SK-N-MC (cell line): ENCODE measurements at regions not wholly inside any gene's neighbourhood (a gene's known extent, or its start where the extent isn't known, plus 50 kb on each side); places are given as distances from the start of the nearest gene placed in this dataset.

Source experiments
- DNase-seq: peaks from one replicate; pipeline ENCODE4 v3.0.0-alpha.2; 2011; ENCODE audit warnings: low read depth, low spot score
- H3K27ac ChIP-seq: fragments of 200-600 bp; sonication (generic); 2 replicates; pipeline ENCODE4 v1.5.1; 2016; ENCODE audit warnings: mixed run types
- H3K36me3 ChIP-seq: fragments of 200-600 bp; sonication (generic); 2 replicates; pipeline ENCODE4 v1.6.1; 2017; ENCODE audit warnings: antibody characterized with exemption, low read length, mixed read lengths; ENCODE audit not compliant: insufficient read depth
- H3K4me3 ChIP-seq: fragments of 200-600 bp; sonication (generic); 2 replicates; pipeline ENCODE4 v1.5.1; 2016
- H3K9ac ChIP-seq: fragments of 200-600 bp; sonication (generic); 2 replicates; pipeline ENCODE4 v1.8.0; 2017; ENCODE audit warnings: mixed run types, mixed read lengths; ENCODE audit not compliant: insufficient read length
- H3K9me3 ChIP-seq: fragments of 200-600 bp; sonication (generic); 2 replicates; pipeline ENCODE4 v1.6.1; 2017; ENCODE audit warnings: low read depth, mild to moderate bottlenecking, antibody characterized with exemption, low read length, moderate library complexity, mixed read lengths
- EZH2 ChIP-seq: fragments of 200-600 bp; sonication (generic); IDR thresholded peaks from one replicate; pipeline ENCODE4 v1.6.1; 2017; ENCODE audit warnings: antibody characterized with exemption
- FOXP2 ChIP-seq: optimal IDR thresholded peaks from 2 replicates; pipeline ENCODE3; 2011; ENCODE audit warnings: mild to moderate bottlenecking, moderate library complexity; ENCODE audit not compliant: insufficient read depth; ENCODE audit errors: extremely low read length, control extremely low read depth
- POLR2AphosphoS5 ChIP-seq: IDR thresholded peaks from 2 replicates; pipeline ENCODE4 v1.6.1; 2012; ENCODE audit warnings: mild to moderate bottlenecking, low read depth, low read length, borderline replicate concordance

- no peak overlapping the region for H3K4me3 ChIP-seq
- H3K9me3 ChIP-seq: no peaks in the 10 kb centered on the region
- H3K27ac ChIP-seq: no peak overlapping the region
- no peak overlapping the region for H3K9ac ChIP-seq
- no peak for DNase-seq
- TF ChIP-seq POLR2AphosphoS5 (no peak), EZH2 (no peak), FOXP2 (no peak)
- H3K36me3 ChIP-seq: no peaks in the 10 kb centered on the region
Measured at GRCh38 chr1:88288571-88288970, 395.5 kb upstream of the PKN2 start.

- Histone ChIP-seq H3K4me3 (no peak overlapping the region), H3K9ac (no peak overlapping the region), H3K36me3 (no peaks in the 10 kb centered on the region), H3K27ac (no peak overlapping the region), H3K9me3 (no peaks in the 10 kb centered on the region)
- TF ChIP-seq FOXP2 (no peak), EZH2 (no peak), POLR2AphosphoS5 (no peak)
- DNase-seq: no peak
Measured at GRCh38 chr1:88289401-88290102, 394.5 kb upstream of the PKN2 start.

DNA sequence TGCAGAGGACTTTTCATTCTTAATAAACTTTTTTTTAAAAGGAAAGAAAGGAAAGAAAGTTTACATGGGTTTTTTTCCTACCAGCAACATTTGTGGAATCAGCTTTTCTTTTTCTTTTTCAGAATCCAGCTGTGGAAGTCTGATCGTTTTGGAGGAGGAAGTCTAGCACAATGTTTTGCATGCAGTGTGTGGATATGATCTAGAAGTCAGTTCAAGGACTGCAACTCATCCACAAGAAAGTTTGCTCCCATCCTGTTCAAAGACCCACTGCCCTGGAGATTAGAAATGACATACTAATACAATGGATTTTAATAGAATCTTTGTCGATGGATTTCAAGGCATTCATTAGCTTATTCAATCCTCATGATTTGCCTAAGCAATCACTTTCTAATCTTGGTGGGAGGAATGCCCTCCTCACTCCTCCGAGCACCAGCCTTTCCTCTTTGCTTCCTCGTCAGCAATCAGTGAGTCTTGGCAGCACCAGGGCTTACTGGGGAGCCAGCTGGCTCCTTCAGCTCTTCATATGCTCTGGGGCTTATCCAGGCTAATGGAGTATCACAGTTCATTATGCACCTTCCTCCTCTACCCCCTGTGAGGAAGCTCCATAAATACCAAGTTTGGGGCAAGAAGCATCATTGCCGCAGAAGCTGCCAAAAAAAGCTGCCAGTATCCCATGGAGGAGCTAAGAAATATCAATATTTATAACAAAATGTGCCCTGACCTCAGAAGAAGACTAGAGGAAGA lies 392.3 kb upstream of the PKN2 start:
- no peak for DNase-seq
- Histone ChIP-seq H3K9me3 (no peaks in the 10 kb centered on the region), H3K27ac (no peak overlapping the region), H3K9ac (no peak overlapping the region), H3K4me3 (no peak overlapping the region), H3K36me3 (no peaks in the 10 kb centered on the region)
- no peak for TF ChIP-seq FOXP2
- TF ChIP-seq POLR2AphosphoS5: no peak
- TF ChIP-seq EZH2: no peak

- no peak overlapping the region for H3K27ac ChIP-seq
- no peak overlapping the region for H3K4me3 ChIP-seq
- H3K9ac ChIP-seq: no peak overlapping the region
- H3K9me3 ChIP-seq: no peaks in the 10 kb centered on the region
- no peaks in the 10 kb centered on the region for H3K36me3 ChIP-seq
- no peak for DNase-seq
- TF ChIP-seq POLR2AphosphoS5 (no peak), EZH2 (no peak), FOXP2 (no peak)
Measured at GRCh38 chr1:88293691-88294190, 390.3 kb upstream of the PKN2 start.

GRCh38 chr1:88296227-88296626 lies 387.8 kb upstream of the PKN2 start:
- H3K27ac ChIP-seq: no peak overlapping the region
- DNase-seq: no peak
- no peaks in the 10 kb centered on the region for H3K9me3 ChIP-seq
- no peak overlapping the region for H3K4me3 ChIP-seq
- no peaks in the 10 kb centered on the region for H3K36me3 ChIP-seq
- H3K9ac ChIP-seq: no peak overlapping the region
- TF ChIP-seq FOXP2 (no peak), POLR2AphosphoS5 (no peak)

- H3K36me3 ChIP-seq: no peaks in the 10 kb centered on the region
- H3K27ac ChIP-seq: no peak overlapping the region
- DNase-seq: no peak
- no peak overlapping the region for H3K4me3 ChIP-seq
- TF ChIP-seq EZH2: no peak
- no peak for TF ChIP-seq POLR2AphosphoS5
- TF ChIP-seq FOXP2: no peak
- H3K9me3 ChIP-seq: no peaks in the 10 kb centered on the region
- no peak overlapping the region for H3K9ac ChIP-seq
Measured at GRCh38 chr1:88296642-88297041, 387.4 kb upstream of the PKN2 start.

DNA sequence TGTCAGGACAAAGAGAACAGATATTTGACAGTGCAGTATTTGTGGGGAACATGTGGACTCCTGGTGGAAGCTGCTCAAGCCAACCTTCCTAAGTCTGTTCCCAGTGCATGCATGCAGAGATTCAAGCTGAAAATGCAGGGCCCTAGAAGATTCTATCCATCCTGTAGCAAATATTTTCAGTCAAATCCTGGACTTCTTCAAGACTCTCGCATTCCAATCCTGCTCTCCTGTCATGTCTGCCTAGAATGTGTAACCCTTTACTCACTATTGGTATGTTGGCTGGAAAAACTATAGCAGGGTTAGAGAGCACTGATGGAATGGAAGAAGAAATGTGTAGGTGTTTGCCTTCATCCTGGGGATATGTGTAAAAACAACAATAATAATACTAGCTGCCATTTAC lies 385.6 kb upstream of the PKN2 start:
- no peak overlapping the region for H3K9ac ChIP-seq
- no peak overlapping the region for H3K27ac ChIP-seq
- TF ChIP-seq POLR2AphosphoS5 (no peak), EZH2 (no peak), FOXP2 (no peak)
- no peaks in the 10 kb centered on the region for H3K36me3 ChIP-seq
- H3K9me3 ChIP-seq: no peaks in the 10 kb centered on the region
- no peak for DNase-seq
- H3K4me3 ChIP-seq: no peak overlapping the region

GRCh38 chr1:88300752-88301263 lies 383.3 kb upstream of the PKN2 start:
- Histone ChIP-seq H3K27ac (no peak overlapping the region), H3K9me3 (no peaks in the 10 kb centered on the region), H3K9ac (no peak overlapping the region), H3K36me3 (no peaks in the 10 kb centered on the region), H3K4me3 (no peak overlapping the region)
- DNase-seq: no peak
- no peak for TF ChIP-seq EZH2
- no peak for TF ChIP-seq FOXP2
- TF ChIP-seq POLR2AphosphoS5: no peak
